ENCODE measurements at regions not wholly inside any gene's neighbourhood (a gene's known extent, or its start where the extent isn't known, plus 50 kb on each side); places are given as distances from the start of the nearest gene placed in this dataset.

DNA sequence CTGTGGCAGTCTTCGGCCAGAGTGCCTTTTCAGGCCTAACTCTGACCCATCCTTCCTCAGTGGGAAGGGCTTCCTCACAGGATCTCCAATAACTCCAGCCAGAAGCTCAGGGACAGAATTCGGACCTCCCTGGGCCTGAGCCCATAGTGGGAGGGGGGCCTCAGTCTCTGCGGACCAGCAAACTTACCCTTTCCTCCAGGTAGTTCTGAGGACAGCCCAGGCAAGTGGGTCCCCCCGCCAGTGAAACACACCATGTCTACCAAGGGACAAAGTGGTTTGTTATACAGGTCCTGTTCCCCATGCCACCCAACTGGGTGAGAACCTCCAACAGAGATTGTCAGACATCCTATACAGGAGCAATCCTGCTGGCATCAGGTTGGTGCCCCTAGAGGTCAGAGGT, 350.4 kb downstream of the RAB28 start:
- no peak for DNase-seq (ENCODE audit: low read depth in 4 of 4, low spot score in 1 of 4)

DNA sequence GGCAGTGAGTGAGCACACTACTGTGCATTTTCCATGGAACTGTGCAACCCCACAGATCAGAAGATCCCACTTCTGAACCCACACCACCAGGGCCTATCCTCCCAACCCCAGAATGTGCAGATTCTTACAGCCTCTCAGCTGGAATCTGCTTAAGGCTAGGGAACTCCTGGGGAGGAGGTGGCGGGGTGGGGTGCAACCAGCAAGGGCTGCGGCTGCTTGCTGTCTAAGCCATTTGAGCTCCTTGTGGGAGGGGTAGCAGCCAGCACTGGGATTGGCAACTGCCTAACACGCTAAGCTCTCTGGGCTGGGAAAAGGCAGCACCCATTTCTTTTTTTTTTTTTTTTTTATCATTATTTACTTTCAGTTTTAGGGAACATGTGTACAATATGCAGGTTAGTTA, 353.3 kb downstream of the RAB28 start:
- no peak for DNase-seq (ENCODE audit: low read depth in 4 of 4, low spot score in 1 of 4)

DNA sequence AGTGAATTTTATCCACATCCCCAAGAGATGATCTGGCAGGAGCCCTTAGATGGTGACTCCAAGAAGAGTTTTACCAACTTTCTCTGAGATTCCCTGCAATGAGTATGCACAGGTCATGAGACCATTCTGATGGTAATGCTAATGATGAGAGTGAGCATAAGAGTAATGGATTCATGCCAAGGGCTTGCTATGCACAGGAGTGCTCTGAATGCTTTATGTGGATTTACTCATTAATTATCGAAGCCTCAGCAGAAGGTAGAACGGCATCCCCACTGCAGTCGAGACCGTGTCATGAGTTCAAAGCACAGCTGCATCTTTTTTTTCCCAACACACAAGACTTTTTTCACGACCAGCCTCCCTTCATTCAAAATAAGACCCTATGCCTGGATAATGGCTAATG, 355.0 kb downstream of the RAB28 start:
- DNase-seq (ENCODE audit: low read depth in 4 of 4, low spot score in 1 of 4) = no peak

DNA sequence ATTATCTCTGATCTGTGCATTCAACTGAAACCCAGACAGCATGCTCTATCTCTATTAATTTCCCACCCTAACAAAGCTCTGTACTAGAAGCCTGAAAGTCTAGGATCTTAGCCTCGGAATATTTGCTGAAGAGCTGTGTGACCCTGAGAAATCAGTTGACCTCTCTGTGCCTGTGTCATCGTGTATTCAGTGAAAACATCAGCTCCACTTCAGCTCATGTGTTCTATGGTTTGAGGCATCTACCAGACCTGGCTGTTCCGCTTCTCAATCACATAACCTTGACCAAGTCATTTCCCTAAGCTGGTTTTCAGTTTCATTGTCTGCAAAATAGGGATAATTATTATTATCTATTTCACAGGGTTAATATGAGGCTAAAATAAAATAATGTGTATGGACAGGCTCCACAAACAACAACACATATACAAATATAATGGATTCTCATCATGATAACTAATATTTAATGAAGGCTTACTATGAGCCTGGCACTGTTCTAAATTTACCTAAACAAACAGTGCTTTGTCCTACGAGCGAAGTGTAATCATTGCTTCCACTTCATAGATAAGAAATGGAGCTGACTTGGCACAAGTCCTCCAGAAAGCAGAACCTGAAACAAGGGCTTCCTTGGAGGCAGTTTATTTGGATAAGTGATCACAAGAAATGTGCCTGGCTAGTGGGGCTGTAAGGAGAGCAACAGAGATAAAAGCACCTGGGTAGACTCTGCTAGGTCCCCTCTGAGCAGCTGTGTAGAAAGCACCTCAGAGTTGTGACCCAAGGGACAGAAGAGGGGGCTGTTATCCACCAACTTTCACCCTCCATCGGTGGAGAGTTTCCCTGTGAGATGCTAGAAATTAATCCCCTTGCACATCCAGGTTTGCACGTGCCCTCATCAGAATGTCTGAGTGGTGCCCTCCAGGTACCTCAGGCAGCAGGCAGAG, 356.9 kb downstream of the RAB28 start:
- no peak for DNase-seq (ENCODE audit: low read depth in 4 of 4, low spot score in 1 of 4)

DNA sequence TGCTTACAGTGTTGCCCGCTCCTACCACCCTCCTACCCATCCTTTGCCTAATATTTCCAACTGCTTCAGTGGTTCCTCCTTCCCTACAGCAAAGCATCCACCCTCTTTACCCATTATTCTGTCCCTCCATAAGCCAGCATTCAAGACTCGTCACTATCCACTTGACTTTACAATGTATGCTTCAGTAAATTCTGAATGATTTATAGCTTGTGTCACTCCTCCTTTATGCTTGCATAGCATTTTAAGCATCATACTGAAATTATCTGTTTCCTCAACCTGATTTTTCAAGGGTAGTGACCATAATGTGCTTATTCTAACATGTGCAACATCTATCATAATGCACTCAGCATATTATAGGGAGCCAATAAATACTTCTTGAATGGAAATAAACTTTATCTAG, 365.5 kb downstream of the RAB28 start:
- DNase-seq (ENCODE audit: low read depth in 4 of 4, low spot score in 1 of 4) = no peak

DNA sequence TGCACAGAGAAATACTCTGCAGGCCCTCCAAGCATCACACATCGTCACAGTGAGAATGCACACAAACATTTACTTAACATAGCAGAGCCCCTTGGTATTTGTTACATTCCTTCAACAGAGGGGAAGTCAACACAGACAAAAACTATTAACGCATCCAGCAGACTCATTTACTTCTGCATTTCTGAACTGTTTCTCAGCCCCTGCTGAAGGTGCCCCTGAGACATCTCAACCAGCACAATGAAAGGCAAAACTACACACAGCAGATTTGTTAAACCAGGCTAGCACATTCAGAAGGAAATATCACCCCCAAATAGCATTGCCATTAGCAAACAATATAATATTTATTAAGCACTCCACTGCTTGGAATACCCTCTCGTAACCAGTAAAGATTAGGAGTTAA, 367.0 kb downstream of the RAB28 start:
- DNase-seq (ENCODE audit: low read depth in 4 of 4, low spot score in 1 of 4) = no peak

DNA sequence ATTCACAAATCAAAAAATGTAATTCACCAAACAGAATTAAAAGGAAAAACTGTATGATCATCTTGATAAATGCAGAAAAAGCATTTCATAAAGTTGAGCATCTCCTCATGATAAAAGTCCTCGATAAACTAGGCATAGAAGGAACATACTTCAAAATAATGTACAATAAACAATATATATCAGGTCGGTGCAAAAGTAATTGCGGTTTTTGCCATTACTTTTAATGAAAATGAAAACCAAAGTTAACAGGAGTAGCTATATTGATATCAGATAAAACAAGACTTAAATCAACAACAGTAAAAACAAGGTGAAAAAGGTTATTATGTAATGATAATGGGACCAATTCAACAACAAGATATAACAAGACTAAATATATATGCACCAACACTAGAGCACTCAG, 372.1 kb downstream of the RAB28 start:
- DNase-seq (ENCODE audit: low read depth in 4 of 4, low spot score in 1 of 4) = no peak

DNA sequence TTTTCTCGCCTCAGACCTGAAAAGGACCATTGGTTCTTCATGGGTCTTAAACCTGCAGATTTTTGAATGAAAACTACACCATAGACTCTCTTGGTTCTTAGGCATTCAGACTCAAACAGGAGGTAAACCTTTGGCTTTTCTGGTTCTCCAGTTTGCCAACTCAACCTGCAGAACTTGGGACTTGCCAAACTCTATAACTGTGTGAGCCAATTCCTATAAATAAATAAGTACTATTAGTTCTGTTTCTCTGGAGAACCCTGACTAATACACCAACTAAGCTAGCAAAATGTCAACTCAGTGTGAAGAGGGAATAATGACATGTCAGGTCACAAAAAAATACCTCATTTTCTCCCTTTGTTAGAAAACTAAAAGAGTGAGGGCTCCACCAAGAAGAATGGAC, 374.6 kb downstream of the RAB28 start:
- no peak for DNase-seq (ENCODE audit: low read depth in 4 of 4, low spot score in 1 of 4)

DNA sequence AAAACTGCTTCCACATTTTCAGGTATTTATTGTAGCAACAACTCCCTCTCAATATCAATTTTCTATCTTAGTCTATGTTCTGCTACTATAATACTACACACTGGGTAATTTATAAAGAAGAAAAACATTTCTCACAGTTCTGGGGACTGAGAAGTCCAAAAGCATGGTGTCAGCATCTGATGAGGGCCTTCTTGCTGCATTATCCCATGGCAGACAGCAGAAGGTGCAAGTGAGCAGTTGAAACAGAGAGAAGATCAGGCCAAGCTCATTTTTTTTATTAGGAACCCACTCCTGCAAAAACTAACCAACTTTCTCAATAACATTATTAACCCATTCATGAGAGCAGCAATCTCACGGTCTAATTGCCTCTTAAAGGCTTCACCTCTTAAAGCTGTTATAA, 376.0 kb downstream of the RAB28 start:
- DNase-seq (ENCODE audit: low read depth in 4 of 4, low spot score in 1 of 4) = no peak

DNA sequence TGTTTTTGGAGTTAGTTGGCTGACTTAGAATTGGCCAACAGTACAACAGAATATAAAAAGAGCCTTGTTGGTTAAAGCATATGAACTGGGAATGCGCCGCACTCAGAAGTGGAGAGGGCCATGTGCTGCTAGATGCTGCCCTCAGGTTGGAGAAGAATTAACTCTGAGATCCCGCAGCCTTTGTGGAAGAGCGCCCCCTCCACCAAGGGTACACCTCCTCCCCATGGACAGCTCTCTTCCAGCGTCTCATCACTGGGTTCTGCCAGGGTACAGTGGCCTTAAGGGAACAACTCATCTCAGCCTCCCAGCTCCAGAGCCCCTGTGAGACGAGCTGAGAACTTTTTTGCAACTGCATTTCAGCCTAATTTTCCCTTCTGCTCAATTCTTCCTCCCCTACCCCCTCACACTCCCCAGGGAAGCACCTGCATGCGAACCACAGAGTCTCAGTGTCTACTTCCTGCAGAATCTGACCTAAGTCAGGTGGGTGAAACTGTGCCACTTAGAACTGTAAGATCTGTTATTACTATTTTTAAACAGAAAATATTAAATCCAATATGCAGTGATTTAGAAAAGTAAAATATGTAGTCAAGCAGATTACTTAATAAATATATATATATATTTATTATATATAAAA, 380.6 kb downstream of the RAB28 start:
- DNase-seq (ENCODE audit: low read depth in 4 of 4, low spot score in 1 of 4) = no peak

DNA sequence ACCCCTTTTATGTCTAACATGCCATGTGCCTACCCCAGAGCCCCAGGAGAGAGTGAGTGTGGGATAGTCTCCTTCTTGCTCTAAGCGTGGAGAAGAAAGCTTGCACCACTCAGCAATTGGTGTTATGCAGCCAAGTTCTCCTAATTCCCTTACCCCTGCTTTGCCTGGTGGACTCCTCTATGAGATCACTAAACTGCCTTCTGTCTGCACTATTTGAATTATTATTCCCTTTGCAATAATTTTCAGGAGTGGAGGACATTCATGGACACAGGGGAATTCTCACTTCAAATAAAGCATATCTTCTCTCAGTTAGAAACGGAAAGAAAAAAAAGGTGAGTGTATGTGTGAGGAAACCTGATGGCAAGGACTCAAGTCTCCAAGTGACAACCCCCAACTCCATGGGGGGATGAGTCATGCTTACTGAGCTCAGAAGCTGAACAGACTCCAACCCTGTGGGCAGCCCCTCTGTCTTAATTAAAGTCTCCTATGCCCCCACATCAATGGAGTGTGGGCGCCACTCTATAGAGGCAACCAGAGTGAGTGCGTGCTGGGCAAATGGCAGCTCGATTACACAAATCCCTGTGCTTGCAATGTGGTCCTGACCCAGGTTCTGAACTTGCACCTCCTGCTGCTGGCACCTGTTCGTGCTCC, 381.9 kb downstream of the RAB28 start:
- no peak for DNase-seq (ENCODE audit: low read depth in 4 of 4, low spot score in 1 of 4)

DNA sequence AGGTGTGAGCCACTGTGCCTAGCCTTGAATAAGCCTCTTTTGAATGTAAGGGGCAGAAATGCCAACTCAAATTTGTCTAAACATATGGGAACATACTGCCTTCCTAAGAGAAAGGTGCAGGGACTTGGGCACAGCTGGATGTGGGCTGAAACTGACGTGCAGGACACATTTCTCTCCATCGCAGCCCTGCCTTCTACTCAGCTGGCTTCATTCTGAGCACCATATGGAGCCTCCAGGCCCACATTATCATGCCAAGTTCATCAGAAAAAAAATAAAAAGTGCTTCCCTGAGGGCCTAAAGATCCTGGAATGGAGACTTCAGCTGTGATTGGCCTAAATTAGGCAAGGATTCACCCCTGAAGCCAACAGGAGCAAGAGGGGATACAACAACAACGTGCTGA, 386.2 kb downstream of the RAB28 start:
- no peak for DNase-seq (ENCODE audit: low read depth in 4 of 4, low spot score in 1 of 4)

DNA sequence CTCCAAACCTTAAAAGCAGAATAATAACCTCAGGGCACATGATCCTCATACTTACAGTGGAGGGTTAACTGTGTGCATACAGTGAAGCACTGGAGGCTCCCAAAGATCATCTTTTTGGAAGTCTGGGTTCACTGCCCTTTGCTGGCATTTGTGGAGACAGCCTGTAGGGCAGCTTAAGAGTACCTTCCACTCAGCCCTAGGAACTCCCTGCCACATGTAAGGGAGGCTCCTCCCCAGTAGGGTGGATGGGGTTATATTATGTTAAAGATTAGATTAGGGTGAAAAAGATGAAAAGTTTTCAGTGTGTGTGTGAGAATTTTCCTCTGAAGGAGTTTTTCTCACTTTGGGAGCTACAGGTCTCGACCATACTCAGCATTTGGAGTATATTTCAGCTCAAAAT, 388.4 kb downstream of the RAB28 start:
- no peak for DNase-seq (ENCODE audit: low read depth in 4 of 4, low spot score in 1 of 4)

DNA sequence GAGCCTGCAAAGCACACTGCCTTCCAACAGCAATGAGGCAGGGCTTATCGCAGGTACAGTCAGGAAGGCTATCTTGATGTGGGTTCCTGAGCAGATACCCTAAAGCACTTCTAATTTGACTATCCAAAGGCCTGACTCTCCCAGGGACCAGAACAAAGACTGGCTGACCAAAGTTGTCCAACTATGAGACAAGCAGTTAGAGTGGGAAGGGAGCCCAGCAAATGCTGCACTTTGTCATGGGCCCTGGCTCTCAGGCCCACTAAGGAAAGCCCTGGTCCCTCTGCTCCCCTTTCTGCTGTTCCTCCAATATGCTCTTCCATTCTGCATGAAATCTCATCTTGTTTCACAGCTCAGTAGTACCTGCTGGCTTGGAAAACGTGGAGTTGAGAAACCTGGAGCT, 391.0 kb downstream of the RAB28 start:
- no peak for DNase-seq (ENCODE audit: low read depth in 4 of 4, low spot score in 1 of 4)

DNA sequence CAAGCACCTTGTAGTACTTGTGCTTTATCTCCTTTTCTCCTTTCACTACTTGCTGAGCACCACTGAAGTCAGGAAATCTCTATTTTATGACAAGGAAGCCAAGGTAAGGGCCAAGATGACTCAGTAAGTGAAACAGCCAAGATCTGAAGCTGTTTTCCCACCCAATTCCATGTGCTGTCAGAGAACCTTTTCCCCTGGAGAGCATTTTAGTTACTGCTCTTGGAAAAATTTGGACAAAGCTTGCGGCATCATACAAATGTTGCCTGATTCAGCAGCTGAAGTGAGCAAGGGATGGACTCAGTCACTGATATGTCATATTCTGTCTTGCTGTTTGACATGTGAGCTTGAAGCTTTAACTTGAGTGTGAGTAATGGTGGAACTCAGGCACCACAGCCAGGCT, 391.4 kb downstream of the RAB28 start:
- no peak for DNase-seq (ENCODE audit: low read depth in 4 of 4, low spot score in 1 of 4)

DNA sequence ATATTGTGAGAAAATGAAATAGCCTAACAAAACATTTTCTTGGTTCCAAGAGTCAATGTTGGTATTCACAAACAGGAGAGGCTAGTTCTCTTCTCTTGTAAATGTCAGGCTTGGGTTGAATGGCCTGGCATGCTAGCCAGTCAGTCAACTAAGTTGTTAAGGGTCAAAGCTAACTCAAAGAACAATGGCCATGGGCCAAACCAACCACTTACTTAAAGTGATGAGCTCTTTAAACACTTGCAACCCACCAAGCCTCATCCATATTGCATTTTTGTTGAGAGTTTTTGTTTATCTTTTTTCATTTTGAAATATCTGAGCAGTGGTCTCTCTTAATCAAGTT, 394.5 kb downstream of the RAB28 start:
- no peak for DNase-seq (ENCODE audit: low read depth in 4 of 4, low spot score in 1 of 4)

DNA sequence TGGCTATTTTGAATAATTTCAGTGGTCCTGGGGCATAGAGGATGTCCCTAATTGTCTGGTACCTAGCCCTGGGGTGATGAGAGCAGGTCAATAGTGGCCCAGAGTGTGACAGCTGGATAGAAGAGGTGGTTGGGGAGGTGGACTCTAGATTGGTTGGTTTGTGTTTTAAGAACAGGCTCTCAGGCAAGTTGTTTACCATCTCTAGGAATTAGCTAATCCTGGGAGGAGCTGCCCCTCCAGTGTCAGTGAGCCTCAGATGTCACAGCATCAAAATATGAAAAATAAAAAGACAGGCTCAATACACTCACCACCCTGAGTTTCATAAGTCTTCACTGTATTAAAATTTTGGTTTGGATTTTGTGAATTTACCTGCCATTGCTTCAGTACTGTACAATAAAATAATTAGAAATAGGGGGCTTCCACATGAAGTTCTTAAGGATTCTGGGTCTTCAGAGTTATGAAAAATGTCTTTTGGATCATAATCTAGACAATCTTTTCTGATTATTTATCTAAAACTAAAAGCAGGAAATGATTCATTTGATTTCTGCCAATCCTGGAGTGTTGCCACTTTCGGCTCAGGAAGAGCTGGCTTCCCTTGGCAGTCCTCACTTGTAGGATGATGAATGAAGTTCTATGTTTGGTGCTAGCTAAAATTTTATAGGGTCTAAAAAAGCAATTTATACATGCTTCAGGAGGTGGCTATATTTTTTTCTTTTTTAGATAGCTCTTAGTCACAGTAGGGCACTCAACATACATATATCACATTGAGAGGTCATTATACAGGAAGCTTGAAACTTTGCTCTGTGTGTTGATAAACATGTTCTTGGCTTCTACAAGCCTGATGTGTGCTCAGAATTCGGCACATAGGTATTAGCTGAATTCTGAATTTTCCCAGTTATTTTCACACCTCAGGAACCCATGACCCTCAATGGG, 395.1 kb downstream of the RAB28 start:
- DNase-seq (ENCODE audit: low read depth in 4 of 4, low spot score in 1 of 4) = no peak

DNA sequence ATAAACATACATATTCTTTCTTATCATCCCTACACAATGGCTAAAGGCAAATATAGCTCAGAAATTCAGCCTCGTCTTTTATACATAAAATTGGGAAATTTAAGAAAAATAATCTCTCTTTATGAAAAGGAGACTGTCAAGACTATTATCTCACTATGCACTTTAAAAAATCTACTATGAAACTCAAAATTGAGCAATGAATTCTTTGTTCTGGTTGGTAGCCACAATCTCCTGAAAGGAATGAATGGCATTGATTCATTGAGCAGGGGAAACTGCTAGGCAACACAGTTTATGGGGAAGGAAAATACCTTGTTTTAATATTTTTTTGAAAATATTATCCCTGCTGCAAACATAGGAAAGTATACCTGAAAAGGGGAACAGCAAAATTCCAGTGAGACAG, 397.1 kb downstream of the RAB28 start:
- DNase-seq (ENCODE audit: low read depth in 4 of 4, low spot score in 1 of 4) = no peak

DNA sequence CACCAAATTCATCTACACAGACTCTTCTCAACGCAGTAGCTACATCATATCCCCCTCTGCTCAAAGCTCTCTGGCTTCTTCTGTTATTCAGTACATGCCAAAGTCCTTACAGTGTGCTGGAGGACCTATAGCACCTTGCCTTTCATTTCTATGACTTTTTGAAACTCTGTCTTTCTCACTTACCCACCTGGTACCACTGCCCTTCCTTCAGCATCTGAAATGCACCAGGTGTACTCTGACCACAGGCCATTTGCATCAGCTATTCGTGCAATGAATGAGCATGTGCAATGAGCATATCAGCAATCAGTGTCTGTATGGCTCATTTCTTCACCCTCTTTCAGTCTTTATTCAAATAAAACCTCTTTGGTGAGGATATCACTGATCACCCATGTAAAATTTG, 399.9 kb downstream of the RAB28 start:
- no peak for DNase-seq (ENCODE audit: low read depth in 4 of 4, low spot score in 1 of 4)

DNA sequence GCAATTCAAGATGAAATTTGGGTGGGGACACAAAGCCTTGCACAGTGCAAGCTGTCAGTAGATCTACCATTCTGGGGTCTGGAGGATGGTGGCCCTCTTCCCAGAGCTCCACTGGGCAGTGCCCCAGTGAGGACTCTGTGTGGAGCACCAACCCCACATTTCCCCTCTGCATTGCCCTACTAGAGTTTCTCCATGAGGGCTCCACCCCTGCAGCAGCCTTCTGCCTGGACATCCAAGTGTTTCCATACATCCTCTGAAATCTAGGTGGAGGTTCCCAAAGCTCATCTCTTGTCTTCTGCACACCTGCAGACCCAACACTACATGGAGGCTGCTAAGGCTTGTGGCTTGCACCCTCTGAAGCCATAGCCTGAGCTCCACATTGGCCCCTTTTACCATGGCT, 402.3 kb downstream of the RAB28 start:
- no peak for DNase-seq (ENCODE audit: low read depth in 4 of 4, low spot score in 1 of 4)

DNA sequence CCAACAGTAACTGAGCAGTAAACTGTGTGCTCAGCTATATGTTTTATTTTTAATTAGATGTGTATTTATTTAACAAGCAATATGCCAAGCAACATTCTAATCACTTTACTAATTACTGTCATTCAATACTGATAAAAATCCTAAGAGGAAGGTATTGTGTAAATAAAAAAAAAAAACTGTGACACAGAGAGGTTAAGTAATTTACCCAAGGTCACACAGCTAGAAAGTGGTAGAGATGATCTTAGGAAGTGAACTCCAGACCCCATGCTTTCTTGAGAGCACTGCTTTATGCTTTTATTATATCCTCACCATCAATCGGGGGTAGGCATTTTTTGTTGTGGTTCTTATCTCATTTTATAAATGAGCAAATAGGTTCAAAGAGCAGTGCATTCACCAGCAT, 417.1 kb downstream of the RAB28 start:
- DNase-seq (ENCODE audit: low read depth in 4 of 4, low spot score in 1 of 4) = no peak
